HL-60 (cell line): ENCODE measurements at regions not wholly inside any gene's neighbourhood (a gene's known extent, or its start where the extent isn't known, plus 50 kb on each side); places are given as distances from the start of the nearest gene placed in this dataset.

Experiments used
- DNase-seq, 2 experiments: peaks; one replicate each; pipeline ENCODE4 v3.0.0-alpha.2; 2010 to 2020; ENCODE audit warnings: low read depth in 1 of 2, low spot score in 1 of 2
- H3K27ac ChIP-seq: fragments of 250-450 bp; sonication (Bioruptor Pico); replicated peaks from 2 replicates; pipeline ENCODE4 v1.5.1; 2020; ENCODE audit warnings: mild to moderate bottlenecking, moderate library complexity
- H3K27me3 ChIP-seq: fragments of 250-450 bp; sonication (Bioruptor Pico); 2 replicates; pipeline ENCODE4 v1.5.1; 2021; ENCODE audit warnings: mild to moderate bottlenecking, moderate library complexity; ENCODE audit not compliant: insufficient read depth, poor library complexity, severe bottlenecking
- H3K4me3 ChIP-seq: replicated peaks from 2 replicates; pipeline ENCODE4 v1.5.1; 2011; ENCODE audit warnings: mild to moderate bottlenecking, control low read depth, low read length; ENCODE audit not compliant: insufficient read depth
- CTCF ChIP-seq: IDR thresholded peaks from one replicate; pipeline ENCODE4 v1.5.1; 2011; ENCODE audit warnings: low read length, control low read depth, inconsistent platforms; ENCODE audit not compliant: insufficient read depth
- GABPA ChIP-seq: IDR thresholded peaks from 2 replicates; pipeline ENCODE4 v1.6.1; 2012; ENCODE audit warnings: low read depth
- POLR2AphosphoS5 ChIP-seq: IDR thresholded peaks from 2 replicates; pipeline ENCODE4 v1.6.1; 2012; ENCODE audit warnings: low read depth
- REST ChIP-seq: IDR thresholded peaks from 2 replicates; pipeline ENCODE4 v1.6.1; 2012; ENCODE audit warnings: low read depth; ENCODE audit not compliant: insufficient replicate concordance
- SPI1 ChIP-seq: IDR thresholded peaks from 2 replicates; pipeline ENCODE4 v1.6.1; 2012; ENCODE audit warnings: low read depth, mild to moderate bottlenecking, borderline replicate concordance

- TF ChIP-seq SPI1 (no peak), REST (no peak), CTCF (no peak), POLR2AphosphoS5 (no peak), GABPA (no peak)
- no peak overlapping the region for H3K27ac ChIP-seq
- H3K27me3 ChIP-seq = no peaks in the 10 kb centered on the region
- H3K4me3 ChIP-seq = no peak overlapping the region
- DNase-seq = no peak
Measured at GRCh38 chr10:29050081-29050480, 238.8 kb upstream of the LYZL1 start.

GRCh38 chr10:29055101-29055500, 233.8 kb upstream of the LYZL1 start:
- Histone ChIP-seq H3K4me3 (no peak overlapping the region), H3K27ac (no peak overlapping the region), H3K27me3 (no peaks in the 10 kb centered on the region)
- TF ChIP-seq GABPA (no peak), CTCF (no peak), REST (no peak)
- no peak for DNase-seq

DNA sequence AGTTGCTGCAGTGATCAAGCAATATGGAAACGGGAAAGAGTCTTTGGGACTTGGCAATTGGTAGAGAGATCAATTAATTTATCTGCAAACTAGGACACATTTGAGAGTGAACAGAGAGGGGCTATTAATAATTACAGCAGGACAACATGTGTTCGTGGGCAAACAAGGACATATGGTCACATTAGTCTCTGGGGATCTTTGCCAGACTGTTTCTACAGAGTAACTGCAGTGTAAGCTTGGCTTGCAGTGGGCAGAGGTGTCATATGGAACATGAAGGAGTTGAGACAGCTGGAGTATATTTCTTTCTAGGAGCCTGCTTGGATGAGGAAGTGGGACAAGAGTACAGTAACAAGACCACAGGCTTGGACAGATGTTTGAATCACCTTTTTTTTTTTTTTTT, 232.1 kb upstream of the LYZL1 start:
- no peak for TF ChIP-seq SPI1
- TF ChIP-seq POLR2AphosphoS5 = no peak
- no peak for TF ChIP-seq REST
- TF ChIP-seq GABPA = no peak
- no peak for TF ChIP-seq CTCF
- Histone ChIP-seq H3K27me3 (no peaks in the 10 kb centered on the region), H3K4me3 (no peak overlapping the region), H3K27ac (no peak overlapping the region)
- DNase-seq = no peak
